ENCODE measurements at regions not wholly inside any gene's neighbourhood (a gene's known extent, or its start where the extent isn't known, plus 50 kb on each side); places are given as distances from the start of the nearest gene placed in this dataset.

DNA sequence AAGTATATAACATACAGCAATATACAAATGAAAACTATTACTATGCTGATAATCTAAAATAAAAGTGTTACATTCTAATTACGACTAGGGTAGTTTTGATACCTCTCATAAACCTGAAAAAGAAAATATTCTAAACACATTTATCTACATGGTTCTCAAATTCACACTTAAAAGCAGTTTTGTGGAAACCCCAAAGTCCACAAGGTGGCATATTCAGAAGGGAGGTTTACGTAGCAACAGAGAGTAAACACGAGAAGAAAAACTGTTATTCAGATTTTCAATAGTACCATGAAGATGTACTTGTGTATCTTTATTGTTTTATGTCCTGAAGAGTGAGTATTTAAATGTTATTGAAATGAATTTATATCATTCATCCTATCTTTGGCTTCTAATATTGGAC lies 275.9 kb upstream of the KLHL1 start:
- TF ChIP-seq CTCF (IDR thresholded peaks at IDR 0.05) (no peak), ZFX (IDR thresholded peaks at IDR 0.05; ENCODE audit: borderline replicate concordance) (no peak)
